HepG2 (cell line): ENCODE measurements at regions not wholly inside any gene's neighbourhood (a gene's known extent, or its start where the extent isn't known, plus 50 kb on each side); places are given as distances from the start of the nearest gene placed in this dataset.

Source experiments
- ATAC-seq: fragments of 200-7000 bp; cut with Tn5 transposase; 3 replicates; pipeline ENCODE4 v1.9.1; 2020; ENCODE audit warnings: mild to moderate bottlenecking, moderate library complexity
- BruUV-seq: library from RNA; stranded (reverse); fragments of 400-500 nt; replicated peaks from 2 replicates; lab custom pipeline; 2021; lab: Mats Ljungman, UMichigan
- CTCF ChIA-PET: fragments of 300-600 bp; formaldehyde crosslinking; extraction: SDS; loops from one replicate; lab custom pipeline; 2021; ENCODE audit warnings: low total read pairs, inconsistent platforms, low intra/inter-chr PET ratio; lab: Yijun Ruan, JAX
- POLR2A ChIA-PET: fragments of 350-600 bp; sonication (Branson Sonifier 250); formaldehyde crosslinking; loops from one replicate; lab custom pipeline; 2020; ENCODE audit warnings: antibody characterized with exemption, inconsistent platforms; lab: Yijun Ruan, JAX
- DNase-seq: peaks from one replicate; pipeline ENCODE4 v3.0.0-alpha.2; 2015; ENCODE audit warnings: low spot score
- FAIRE-seq: peaks from 3 replicates; lab custom pipeline; 2011; peaks lifted over from hg19 to GRCh38; lab: Jason Lieb, UNC
- H2AFZ ChIP-seq: one replicate; pipeline ENCODE4 v1.6.1; 2011; ENCODE audit warnings: low read length, inconsistent platforms
- H3K27ac ChIP-seq: fragments of 300-600 bp; 3 replicates; pipeline ENCODE4 v1.8.0; 2011; ENCODE audit warnings: mixed run types, mild to moderate bottlenecking, mixed read lengths, low read length, inconsistent platforms; ENCODE audit not compliant: insufficient read depth; ENCODE audit errors: extremely low read length
- H3K27me3 ChIP-seq, 2 experiments: fragments of 200-600 bp in 1 of 2; 2 replicates in 1 of 2; 3 replicates in 1 of 2; pipeline versions ENCODE4 v1.6.0 to v1.8.0; 2011; ENCODE audit warnings: low read length in 2 of 2, mild to moderate bottlenecking in 2 of 2, moderate library complexity in 2 of 2, inconsistent platforms in 1 of 2; ENCODE audit not compliant: insufficient read depth in 2 of 2, control insufficient read depth in 1 of 2
- H3K36me3 ChIP-seq, 2 experiments: fragments of 200-600 bp in 1 of 2; replicated peaks in 1 of 2; 2 replicates in 1 of 2; 3 replicates in 1 of 2; pipeline versions ENCODE4 v1.5.1 to v1.8.0; 2011; ENCODE audit warnings: low read length in 2 of 2, inconsistent platforms in 1 of 2; ENCODE audit not compliant: insufficient read depth in 2 of 2, control insufficient read depth in 1 of 2
- H3K4me1 ChIP-seq: 2 replicates; pipeline ENCODE4 v1.5.1; 2012; ENCODE audit warnings: low read length, inconsistent platforms; ENCODE audit not compliant: insufficient read depth
- H3K4me2 ChIP-seq: 2 replicates; pipeline ENCODE4 v1.6.0; 2011; ENCODE audit warnings: low read depth, low read length, inconsistent platforms
- H3K4me3 ChIP-seq, 3 experiments: fragments of 200-600 bp in 1 of 3; sonication (generic), shearing (Covaris generic) in 1 of 3; replicated peaks in 1 of 3; 2 replicates each; pipeline ENCODE4 v1.5.1; 2011 to 2016; ENCODE audit warnings: low read length in 3 of 3, inconsistent platforms in 2 of 3, low read depth in 2 of 3, mild to moderate bottlenecking in 2 of 3, control low read depth in 1 of 3, mixed read lengths in 1 of 3; ENCODE audit not compliant: insufficient read depth in 1 of 3
- H3K79me2 ChIP-seq: one replicate; pipeline ENCODE4 v1.6.1; 2011; ENCODE audit warnings: low read length, inconsistent platforms; ENCODE audit not compliant: insufficient read depth
- H3K9ac ChIP-seq: 2 replicates; pipeline ENCODE4 v1.6.0; 2011; ENCODE audit warnings: mild to moderate bottlenecking, low read depth, low read length, inconsistent platforms; ENCODE audit not compliant: insufficient read depth
- H3K9me3 ChIP-seq: 2 replicates; pipeline ENCODE4 v1.5.1; 2012; ENCODE audit warnings: mild to moderate bottlenecking, low read length
- H4K20me1 ChIP-seq: 2 replicates; pipeline ENCODE4 v1.6.0; 2011; ENCODE audit warnings: inconsistent platforms, mild to moderate bottlenecking, low read length, moderate library complexity; ENCODE audit not compliant: insufficient read depth
- GLI4 ChIP-seq: sonication (generic); formaldehyde crosslinking; IDR thresholded peaks from 2 replicates; pipeline ENCODE4 v1.5.1; 2020; ENCODE audit warnings: missing genetic modification reagents, mild to moderate bottlenecking, moderate library complexity, borderline replicate concordance
- KDM3A ChIP-seq: IDR thresholded peaks from 2 replicates; pipeline ENCODE4 v1.6.1; 2018; ENCODE audit warnings: low read depth, missing compliant biosample characterization
- SP5 ChIP-seq: IDR thresholded peaks from 2 replicates; pipeline ENCODE4 v1.6.1; 2016; ENCODE audit warnings: low read depth, borderline replicate concordance
- SSRP1 ChIP-seq: IDR thresholded peaks from 2 replicates; pipeline ENCODE4 v1.6.1; 2016; ENCODE audit warnings: control low read depth
- TBL1XR1 ChIP-seq: fragments of 150-350 bp; IDR thresholded peaks from 2 replicates; pipeline ENCODE4 v1.6.1; 2014; ENCODE audit warnings: borderline replicate concordance, low read length; ENCODE audit not compliant: partially characterized antibody
- TBX2 ChIP-seq: sonication (generic); formaldehyde crosslinking; IDR thresholded peaks from 2 replicates; pipeline ENCODE4 v1.5.0; 2020; ENCODE audit warnings: missing genetic modification reagents, mild to moderate bottlenecking, borderline replicate concordance
- ZFP82 ChIP-seq: sonication (generic); formaldehyde crosslinking; IDR thresholded peaks from 2 replicates; pipeline ENCODE4 v1.5.1; 2020; ENCODE audit warnings: mild to moderate bottlenecking, missing genetic modification reagents, borderline replicate concordance
- ZNF17 ChIP-seq: sonication (generic); formaldehyde crosslinking; IDR thresholded peaks from 2 replicates; pipeline ENCODE4 v1.5.0; 2020; ENCODE audit warnings: mild to moderate bottlenecking, missing genetic modification reagents
- ZNF788 ChIP-seq: sonication (generic); formaldehyde crosslinking; IDR thresholded peaks from 2 replicates; pipeline ENCODE4 v1.5.0; 2020; ENCODE audit warnings: mild to moderate bottlenecking, missing genetic modification reagents, borderline replicate concordance
- WGBS: methylation state at CpG from one replicate; pipeline ENCODE4 v1.1.6; 2017; ENCODE audit warnings: low lambda C conversion rate; 5-methylcytosine and 5-hydroxymethylcytosine counted together
- in situ Hi-C: cut with HindIII; loops from 2 replicates; pipeline ENCODE4 v1.10.0; 2017; ENCODE audit warnings: low pct_unique_long_range_greater_than_20kb; ENCODE audit not compliant: extremely low pct_ligation_motif_present
- intact Hi-C: fragments of 100-400 bp; cut with micrococcal nuclease; formaldehyde crosslinking; loops from one replicate; pipeline ENCODE4 v1.10.0; 2022; ENCODE audit not compliant: unreplicated experiment
- TF ChIP-seq, protein P1 (sequence below): sonication (generic); formaldehyde crosslinking; IDR thresholded peaks from 2 replicates; pipeline ENCODE4 v1.8.0; 2022; ENCODE audit warnings: low read depth, missing genetic modification reagents
- TF ChIP-seq, protein P2 (sequence below): sonication (generic); formaldehyde crosslinking; IDR thresholded peaks from 2 replicates; pipeline ENCODE4 v1.5.0; 2020; ENCODE audit warnings: mild to moderate bottlenecking, missing genetic modification reagents
- TF ChIP-seq, protein P3 (sequence below): sonication (generic); formaldehyde crosslinking; IDR thresholded peaks from 2 replicates; pipeline ENCODE4 v1.4.0; 2020; ENCODE audit warnings: mild to moderate bottlenecking, missing genetic modification reagents
- TF ChIP-seq, protein P4 (sequence below): sonication (generic); formaldehyde crosslinking; IDR thresholded peaks from 2 replicates; pipeline ENCODE4 v1.4.0; 2020; ENCODE audit warnings: missing genetic modification reagents

DNA sequence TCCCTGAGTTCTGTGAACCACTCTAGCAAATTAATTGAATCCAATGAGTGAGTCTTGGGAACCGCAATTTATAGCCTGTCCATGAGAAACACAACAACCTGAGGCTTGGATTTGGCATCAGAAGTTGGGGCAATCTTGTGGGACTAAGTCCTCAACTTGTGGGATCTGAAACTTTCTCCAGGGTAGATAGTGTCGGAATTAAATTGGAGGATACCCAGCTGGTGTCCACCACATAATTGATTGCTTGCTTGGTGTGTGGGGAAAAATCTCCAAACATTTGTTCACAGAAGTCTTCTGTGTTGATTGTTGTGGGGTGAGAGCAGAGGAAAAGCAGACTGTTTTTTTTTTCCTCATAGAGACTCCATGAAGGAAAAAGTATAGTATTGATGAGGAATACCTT lies 320.6 kb upstream of the MEF2C start:
- Histone ChIP-seq H3K27ac (no peak overlapping the region), H3K79me2 (no peaks in the 10 kb centered on the region), H3K4me2 (no peak overlapping the region), H4K20me1 (no peaks in the 10 kb centered on the region), H3K27me3 (no peaks in the 10 kb centered on the region), H2AFZ (no peak overlapping the region), H3K4me3 (no peak overlapping the region), H3K36me3 (no peaks in the 10 kb centered on the region), H3K9me3 (peaks cover 22% of the 10 kb centered on the region), H3K9ac (no peak overlapping the region), H3K4me1 (no peaks in the 10 kb centered on the region)
- WGBS, result 0% methylated on average over 2 of the region's 2 CpGs
- ATAC-seq (no peak), FAIRE-seq (no peak), DNase-seq (no peak)
- ChIA-PET CTCF (no interaction called here), POLR2A (no interaction called here)
- intact Hi-C loops, result no loop called here
- in situ Hi-C loops, result no loop called here
- BruUV-seq, result no TSS peak
- TF ChIP-seq, protein P1, sequence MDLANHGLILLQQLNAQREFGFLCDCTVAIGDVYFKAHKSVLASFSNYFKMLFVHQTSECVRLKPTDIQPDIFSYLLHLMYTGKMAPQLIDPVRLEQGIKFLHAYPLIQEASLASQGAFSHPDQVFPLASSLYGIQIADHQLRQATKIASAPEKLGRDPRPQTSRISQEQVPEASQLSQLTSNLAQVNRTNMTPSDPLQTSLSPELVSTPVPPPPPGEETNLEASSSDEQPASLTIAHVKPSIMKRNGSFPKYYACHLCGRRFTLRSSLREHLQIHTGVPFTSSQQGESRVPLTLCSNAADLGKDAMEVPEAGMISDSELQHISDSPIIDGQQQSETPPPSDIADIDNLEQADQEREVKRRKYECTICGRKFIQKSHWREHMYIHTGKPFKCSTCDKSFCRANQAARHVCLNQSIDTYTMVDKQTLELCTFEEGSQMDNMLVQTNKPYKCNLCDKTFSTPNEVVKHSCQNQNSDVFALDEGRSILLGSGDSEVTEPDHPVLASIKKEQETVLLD (CRISPR knock-in tag), result no peak

DNA sequence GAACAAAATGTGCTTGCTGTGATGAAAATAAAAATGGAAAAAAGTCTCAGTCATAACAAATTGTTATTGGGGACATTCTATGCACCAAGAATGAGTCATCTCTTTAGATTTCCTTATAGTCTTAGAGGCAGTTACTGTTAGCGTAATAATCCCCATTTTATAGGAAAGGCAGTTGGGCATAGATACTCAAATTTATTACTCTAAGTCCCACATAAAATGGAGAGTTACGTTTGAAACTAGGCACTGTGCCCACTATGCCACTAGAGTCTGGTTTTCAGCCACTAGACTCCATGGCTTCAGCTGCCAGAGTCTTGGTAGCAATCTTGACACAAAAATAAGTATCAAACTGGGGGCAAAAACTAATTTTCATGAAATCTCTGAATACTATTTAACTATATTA lies 317.9 kb upstream of the MEF2C start:
- FAIRE-seq, result no peak
- ChIA-PET POLR2A (no interaction called here), CTCF (no interaction called here)
- Histone ChIP-seq H3K4me2 (no peak overlapping the region), H3K36me3 (no peaks in the 10 kb centered on the region), H3K79me2 (no peaks in the 10 kb centered on the region), H3K9me3 (peaks cover 29% of the 10 kb centered on the region), H3K9ac (no peak overlapping the region), H3K27me3 (no peaks in the 10 kb centered on the region), H3K4me1 (no peaks in the 10 kb centered on the region), H2AFZ (no peak overlapping the region), H3K4me3 (no peak overlapping the region), H3K27ac (no peak overlapping the region), H4K20me1 (no peaks in the 10 kb centered on the region)
- intact Hi-C loops, result no loop called here
- no TSS peak for BruUV-seq
- in situ Hi-C loops, result no loop called here
- no peak for DNase-seq
- 22% methylated on average over 2 of the region's 2 CpGs for WGBS
- ATAC-seq, result no peak
- TF ChIP-seq TBX2 (CRISPR knock-in tag) (no peak), KDM3A (CRISPR knock-in tag) (no peak), SSRP1 (CRISPR knock-in tag) (no peak), ZNF788 (CRISPR knock-in tag) (no peak), GLI4 (no peak), ZFP82 (CRISPR knock-in tag) (no peak), TBL1XR1 (no peak), SP5 (CRISPR knock-in tag) (no peak), ZNF17 (no peak)
- TF ChIP-seq, protein P2, sequence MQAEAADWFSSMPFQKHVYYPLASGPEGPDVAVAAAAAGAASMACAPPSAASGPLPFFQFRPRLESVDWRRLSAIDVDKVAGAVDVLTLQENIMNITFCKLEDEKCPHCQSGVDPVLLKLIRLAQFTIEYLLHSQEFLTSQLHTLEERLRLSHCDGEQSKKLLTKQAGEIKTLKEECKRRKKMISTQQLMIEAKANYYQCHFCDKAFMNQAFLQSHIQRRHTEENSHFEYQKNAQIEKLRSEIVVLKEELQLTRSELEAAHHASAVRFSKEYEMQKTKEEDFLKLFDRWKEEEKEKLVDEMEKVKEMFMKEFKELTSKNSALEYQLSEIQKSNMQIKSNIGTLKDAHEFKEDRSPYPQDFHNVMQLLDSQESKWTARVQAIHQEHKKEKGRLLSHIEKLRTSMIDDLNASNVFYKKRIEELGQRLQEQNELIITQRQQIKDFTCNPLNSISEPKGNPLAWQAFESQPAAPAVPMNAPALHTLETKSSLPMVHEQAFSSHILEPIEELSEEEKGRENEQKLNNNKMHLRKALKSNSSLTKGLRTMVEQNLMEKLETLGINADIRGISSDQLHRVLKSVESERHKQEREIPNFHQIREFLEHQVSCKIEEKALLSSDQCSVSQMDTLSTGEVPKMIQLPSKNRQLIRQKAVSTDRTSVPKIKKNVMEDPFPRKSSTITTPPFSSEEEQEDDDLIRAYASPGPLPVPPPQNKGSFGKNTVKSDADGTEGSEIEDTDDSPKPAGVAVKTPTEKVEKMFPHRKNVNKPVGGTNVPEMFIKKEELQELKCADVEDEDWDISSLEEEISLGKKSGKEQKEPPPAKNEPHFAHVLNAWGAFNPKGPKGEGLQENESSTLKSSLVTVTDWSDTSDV, result no peak
- TF ChIP-seq, protein P3, sequence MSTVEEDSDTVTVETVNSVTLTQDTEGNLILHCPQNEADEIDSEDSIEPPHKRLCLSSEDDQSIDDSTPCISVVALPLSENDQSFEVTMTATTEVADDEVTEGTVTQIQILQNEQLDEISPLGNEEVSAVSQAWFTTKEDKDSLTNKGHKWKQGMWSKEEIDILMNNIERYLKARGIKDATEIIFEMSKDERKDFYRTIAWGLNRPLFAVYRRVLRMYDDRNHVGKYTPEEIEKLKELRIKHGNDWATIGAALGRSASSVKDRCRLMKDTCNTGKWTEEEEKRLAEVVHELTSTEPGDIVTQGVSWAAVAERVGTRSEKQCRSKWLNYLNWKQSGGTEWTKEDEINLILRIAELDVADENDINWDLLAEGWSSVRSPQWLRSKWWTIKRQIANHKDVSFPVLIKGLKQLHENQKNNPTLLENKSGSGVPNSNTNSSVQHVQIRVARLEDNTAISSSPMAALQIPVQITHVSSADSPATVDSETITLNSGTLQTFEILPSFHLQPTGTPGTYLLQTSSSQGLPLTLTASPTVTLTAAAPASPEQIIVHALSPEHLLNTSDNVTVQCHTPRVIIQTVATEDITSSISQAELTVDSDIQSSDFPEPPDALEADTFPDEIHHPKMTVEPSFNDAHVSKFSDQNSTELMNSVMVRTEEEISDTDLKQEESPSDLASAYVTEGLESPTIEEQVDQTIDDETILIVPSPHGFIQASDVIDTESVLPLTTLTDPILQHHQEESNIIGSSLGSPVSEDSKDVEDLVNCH (CRISPR knock-in tag), result no peak
- TF ChIP-seq, protein P4, sequence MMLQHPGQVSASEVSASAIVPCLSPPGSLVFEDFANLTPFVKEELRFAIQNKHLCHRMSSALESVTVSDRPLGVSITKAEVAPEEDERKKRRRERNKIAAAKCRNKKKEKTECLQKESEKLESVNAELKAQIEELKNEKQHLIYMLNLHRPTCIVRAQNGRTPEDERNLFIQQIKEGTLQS (CRISPR knock-in tag), result no peak
